HFF-Myc (cell line): ENCODE measurements at regions not wholly inside any gene's neighbourhood (a gene's known extent, or its start where the extent isn't known, plus 50 kb on each side); places are given as distances from the start of the nearest gene placed in this dataset.

Source experiments
- DNase-seq: peaks from one replicate; pipeline ENCODE4 v3.0.0-alpha.2; 2011; ENCODE audit warnings: low read depth; ENCODE audit errors: extremely low read depth
- H3K4me3 ChIP-seq: replicated peaks from 2 replicates; pipeline ENCODE4 v1.5.1; 2011; ENCODE audit warnings: low read depth, mild to moderate bottlenecking, control low read depth, low read length
- TF ChIP-seq, protein P1 (sequence below): IDR thresholded peaks from 2 replicates; pipeline ENCODE4 v1.5.1; 2012; ENCODE audit warnings: mild to moderate bottlenecking, low read depth, low read length, control low read depth; ENCODE audit errors: missing control alignments

DNA sequence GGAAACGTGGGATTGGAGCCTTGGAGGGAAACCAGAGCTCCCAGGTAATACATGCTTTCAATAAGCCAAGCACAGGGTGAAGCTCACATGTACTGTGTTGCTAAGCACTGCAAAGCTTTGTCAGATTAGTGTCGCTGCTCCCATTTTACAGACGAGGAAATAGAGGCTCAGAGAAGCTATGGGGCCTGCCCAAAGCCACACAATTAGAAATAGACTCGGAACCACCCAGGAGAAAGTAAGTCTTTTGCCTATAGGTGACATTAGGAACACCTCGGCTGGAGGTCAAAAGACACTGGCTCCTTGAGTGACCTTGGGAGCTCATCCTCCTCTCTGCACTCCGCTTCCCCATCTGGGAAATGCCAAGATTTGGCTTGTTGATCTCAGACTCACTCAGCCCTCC lies 175.6 kb upstream of the ZC3H12A start:
- no peak for DNase-seq
- H3K4me3 ChIP-seq, result no peak overlapping the region
- TF ChIP-seq, protein P1, sequence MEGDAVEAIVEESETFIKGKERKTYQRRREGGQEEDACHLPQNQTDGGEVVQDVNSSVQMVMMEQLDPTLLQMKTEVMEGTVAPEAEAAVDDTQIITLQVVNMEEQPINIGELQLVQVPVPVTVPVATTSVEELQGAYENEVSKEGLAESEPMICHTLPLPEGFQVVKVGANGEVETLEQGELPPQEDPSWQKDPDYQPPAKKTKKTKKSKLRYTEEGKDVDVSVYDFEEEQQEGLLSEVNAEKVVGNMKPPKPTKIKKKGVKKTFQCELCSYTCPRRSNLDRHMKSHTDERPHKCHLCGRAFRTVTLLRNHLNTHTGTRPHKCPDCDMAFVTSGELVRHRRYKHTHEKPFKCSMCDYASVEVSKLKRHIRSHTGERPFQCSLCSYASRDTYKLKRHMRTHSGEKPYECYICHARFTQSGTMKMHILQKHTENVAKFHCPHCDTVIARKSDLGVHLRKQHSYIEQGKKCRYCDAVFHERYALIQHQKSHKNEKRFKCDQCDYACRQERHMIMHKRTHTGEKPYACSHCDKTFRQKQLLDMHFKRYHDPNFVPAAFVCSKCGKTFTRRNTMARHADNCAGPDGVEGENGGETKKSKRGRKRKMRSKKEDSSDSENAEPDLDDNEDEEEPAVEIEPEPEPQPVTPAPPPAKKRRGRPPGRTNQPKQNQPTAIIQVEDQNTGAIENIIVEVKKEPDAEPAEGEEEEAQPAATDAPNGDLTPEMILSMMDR, result no peak

DNA sequence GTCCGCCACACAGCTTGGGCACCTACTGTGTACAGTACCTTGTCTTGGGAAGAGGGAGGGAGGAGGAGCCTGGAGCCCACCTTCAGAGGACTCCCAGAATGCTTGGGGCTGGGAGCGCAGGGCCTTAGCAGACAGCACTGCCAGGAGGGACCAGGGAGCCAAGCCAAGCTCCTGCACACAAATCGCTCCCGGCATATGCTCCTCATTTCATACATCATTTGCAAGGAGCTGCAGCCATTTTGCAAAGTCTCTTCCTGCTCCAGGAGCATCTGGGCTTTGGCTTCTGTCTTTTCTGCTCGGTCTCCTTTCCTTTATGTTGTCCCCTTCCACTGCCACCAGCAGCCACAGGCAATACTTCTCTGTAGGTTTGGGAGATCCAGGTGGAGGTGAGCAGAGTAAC lies 175.2 kb upstream of the ZC3H12A start:
- DNase-seq, result no peak
- no peak overlapping the region for H3K4me3 ChIP-seq
- TF ChIP-seq, protein P1, result no peak

DNA sequence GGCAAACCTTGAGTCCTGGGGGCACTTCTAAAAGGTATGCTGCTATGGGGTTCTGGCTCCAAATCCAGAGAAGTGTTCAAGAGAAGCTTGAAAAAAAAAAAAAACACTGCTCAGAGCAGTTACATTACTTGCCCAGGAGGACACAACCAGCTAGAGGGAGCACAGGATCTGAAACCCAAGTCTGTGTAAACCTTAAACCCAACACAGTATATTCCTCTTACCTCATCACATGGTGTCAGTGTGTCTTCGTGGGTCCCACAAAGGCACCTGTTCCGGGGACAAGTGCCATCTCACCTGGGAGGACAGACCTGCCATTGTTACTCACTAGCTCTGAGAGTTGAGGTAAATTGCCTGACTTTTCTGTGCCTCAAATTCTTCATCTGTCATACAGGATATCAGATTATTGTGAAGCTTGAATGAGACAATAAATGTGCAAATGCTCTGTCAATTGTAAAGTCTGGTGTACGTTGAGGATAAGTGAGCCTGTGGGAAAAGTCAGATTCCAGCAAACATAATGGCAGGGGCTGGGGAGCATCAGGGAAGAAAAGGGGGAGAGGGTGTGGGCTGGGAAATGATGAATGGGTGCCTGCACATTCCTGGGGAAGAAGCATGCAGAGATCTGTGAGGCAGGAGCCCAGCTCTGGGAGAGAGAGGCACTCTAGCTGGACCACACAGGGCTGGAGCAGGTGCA lies 170.4 kb upstream of the ZC3H12A start:
- no peak for DNase-seq
- TF ChIP-seq, protein P1, result no peak
- no peak overlapping the region for H3K4me3 ChIP-seq

DNA sequence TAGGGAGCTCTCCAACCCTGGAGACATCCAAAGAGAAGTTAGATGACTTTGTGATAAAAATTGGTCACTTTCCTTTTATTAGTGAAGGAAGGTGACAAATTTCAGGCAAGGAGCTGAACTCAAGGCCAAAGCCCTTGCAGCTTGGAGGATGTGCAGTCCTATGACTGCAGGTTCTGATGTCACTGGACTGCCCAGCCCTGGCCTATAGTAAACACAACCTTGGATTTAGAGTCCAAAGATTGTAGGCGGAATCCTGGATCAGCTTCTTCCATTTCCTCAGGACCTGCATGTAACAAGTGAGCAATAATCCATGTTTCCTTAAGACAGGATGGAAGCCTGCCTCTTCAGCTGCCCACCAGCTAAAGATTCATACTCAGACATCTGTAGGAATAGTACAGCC lies 169.3 kb upstream of the ZC3H12A start:
- H3K4me3 ChIP-seq, result no peak overlapping the region
- no peak for DNase-seq
- TF ChIP-seq, protein P1, result no peak

DNA sequence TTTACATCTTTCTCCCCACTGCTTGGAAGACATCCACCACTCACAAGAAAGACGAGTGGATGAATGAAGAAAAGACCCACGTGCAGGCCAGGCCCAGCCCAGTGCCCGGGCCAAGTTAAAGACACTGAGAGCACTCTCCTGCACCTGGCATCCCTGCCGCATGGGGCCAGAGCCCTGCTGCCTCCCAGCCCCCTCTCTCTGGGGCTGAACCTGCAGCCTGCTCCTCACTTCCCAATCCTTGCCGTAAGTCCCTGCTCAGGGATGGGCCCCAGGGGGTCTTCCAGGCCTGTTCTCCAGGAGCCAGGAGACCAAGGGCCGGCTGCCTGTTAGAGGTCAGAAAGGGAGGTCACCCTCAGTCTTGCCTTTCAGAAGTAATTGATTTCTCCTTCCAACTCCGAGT lies 168.5 kb upstream of the ZC3H12A start:
- DNase-seq, result no peak
- TF ChIP-seq, protein P1, result no peak

DNA sequence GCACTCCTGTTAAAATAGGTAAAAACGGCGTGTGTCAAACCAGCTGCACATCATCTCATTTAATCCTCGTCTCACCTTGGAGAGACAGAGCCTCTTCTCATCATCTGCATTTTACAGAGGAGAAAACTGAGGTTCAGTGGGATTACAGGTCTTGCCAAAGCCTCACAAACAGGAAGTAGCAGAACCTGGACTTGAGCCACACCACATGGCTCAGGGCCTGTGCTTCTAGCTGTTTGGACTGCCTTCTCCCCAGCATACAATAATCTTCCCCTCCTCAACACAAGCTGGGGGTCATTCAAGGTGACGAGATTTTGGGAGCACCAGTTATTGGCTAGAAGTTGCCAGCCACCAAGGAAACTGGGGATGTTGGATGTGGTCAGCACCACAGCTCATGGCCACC lies 167.9 kb upstream of the ZC3H12A start:
- H3K4me3 ChIP-seq, result no peak overlapping the region
- no peak for DNase-seq
- TF ChIP-seq, protein P1, result no peak

More for the DNA sequence above, 168.5 kb upstream of the ZC3H12A start:
- H3K4me3 ChIP-seq, result no peak overlapping the region

DNA sequence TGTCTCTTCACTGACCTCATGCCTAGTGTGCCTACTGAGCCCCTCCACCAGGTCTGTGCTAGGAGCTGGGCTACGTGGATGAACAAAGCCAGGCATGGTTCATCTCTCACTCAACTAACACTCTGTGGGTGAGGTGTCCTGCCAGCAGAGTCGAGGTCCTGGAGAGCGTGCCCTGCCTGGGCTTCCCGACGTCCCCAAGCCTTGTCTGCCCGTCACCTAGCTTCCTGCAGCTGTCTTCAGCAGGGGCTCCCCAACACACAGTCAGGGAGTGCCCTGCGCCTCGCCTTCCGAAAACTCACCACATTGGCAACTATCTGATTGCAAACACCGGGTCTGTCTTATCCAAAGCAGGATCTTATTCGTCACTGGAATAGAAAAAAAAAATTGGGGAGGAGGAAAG lies 167.5 kb upstream of the ZC3H12A start:
- DNase-seq, result no peak
- no peak overlapping the region for H3K4me3 ChIP-seq
- TF ChIP-seq, protein P1, result no peak
